Right atrium auricular region (tissue), 2 donors: ENCODE measurements at regions not wholly inside any gene's neighbourhood (a gene's known extent, or its start where the extent isn't known, plus 50 kb on each side); places are given as distances from the start of the nearest gene placed in this dataset.

Experiments
- DNase-seq: peaks from one replicate; pipeline ENCODE4 v3.0.0-alpha.2; 2019; ENCODE audit warnings: low spot score
- H3K27ac ChIP-seq, 2 donors: fragments of 200-600 bp; sonication (generic); 1 replicate in 1 of 2; 2 replicates in 1 of 2; pipeline ENCODE4 v1.5.1; 2016 to 2019
- H3K27me3 ChIP-seq, 2 donors: fragments of 200-600 bp; sonication (generic); one replicate each; pipeline versions ENCODE4 v1.5.1 to v1.6.0; 2017 to 2019
- H3K36me3 ChIP-seq: fragments of 200-600 bp; sonication (generic); one replicate; pipeline ENCODE4 v1.5.1; 2016
- H3K4me1 ChIP-seq, 2 donors: fragments of 200-600 bp; sonication (generic); one replicate each; pipeline versions ENCODE4 v1.5.1 to v1.6.0; 2017 to 2019
- H3K4me3 ChIP-seq, 2 donors: fragments of 200-600 bp; sonication (generic); 1 replicate in 1 of 2; 2 replicates in 1 of 2; pipeline ENCODE4 v1.5.1; 2017 to 2019; ENCODE audit warnings: mild to moderate bottlenecking in 1 of 2, moderate library complexity in 1 of 2
- H3K9me3 ChIP-seq, 2 donors: fragments of 200-600 bp; sonication (generic); one replicate each; pipeline ENCODE4 v1.5.1; 2019
- CTCF ChIP-seq, 2 donors: fragments of 200-600 bp; sonication (generic); IDR thresholded peaks; one replicate each; pipeline ENCODE4 v1.5.1; 2019; ENCODE audit warnings: antibody characterized with exemption in 2 of 2

DNA sequence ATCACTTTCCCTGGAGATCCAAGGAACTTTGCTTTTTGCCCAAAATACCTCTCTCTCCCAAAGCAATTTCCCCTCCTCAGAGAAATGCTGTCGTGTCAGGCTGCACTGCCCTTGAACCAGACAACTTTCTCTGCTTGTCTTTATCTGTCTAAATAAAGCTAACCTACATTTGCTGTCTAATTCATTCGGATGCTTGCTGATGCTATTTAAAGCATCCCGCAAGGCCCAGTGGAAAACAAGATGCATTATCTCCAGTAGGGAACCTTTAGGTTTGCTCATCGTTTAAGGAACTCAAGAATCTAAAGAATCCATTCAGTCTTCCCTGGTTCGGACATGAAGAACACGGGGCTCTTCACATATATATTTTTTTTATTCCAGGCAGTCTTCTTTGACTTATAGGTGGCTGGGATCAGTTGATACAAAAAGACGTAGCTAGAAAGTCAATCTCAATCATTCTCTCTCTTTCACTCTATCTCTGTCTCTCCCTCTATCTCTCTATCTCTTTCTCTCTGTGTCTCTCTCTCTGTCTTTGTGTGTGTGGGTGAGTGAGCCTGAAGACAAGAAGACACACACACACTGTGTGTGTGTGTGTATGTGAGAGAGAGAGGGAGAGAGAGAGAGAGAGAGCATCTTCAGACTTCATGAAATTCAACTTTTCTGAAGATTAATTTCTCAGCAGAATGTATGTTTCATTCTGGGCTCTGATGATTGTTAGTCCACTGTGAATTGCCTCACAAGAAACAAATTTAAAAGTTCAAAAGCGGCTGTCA, 92.8 kb upstream of the MKLN1 start:
- TF ChIP-seq CTCF (IDR thresholded peaks at IDR 0.05) = no peak
- H3K4me3 ChIP-seq = no peak overlapping the region
- H3K36me3 ChIP-seq = no peaks in the 10 kb centered on the region
- DNase-seq = no peak
- peak overlapping the region; percentile 24 to 74 for H3K27ac ChIP-seq
- H3K4me1 ChIP-seq = peaks cover 0 to 26% of the 10 kb centered on the region in 2 donors
- H3K9me3 ChIP-seq = no peaks in the 10 kb centered on the region
- no peaks in the 10 kb centered on the region for H3K27me3 ChIP-seq

- Histone ChIP-seq H3K4me1 (peaks cover 0 to 26% of the 10 kb centered on the region in 2 donors), H3K27ac (peak overlapping the region; percentile 24 to 74), H3K9me3 (no peaks in the 10 kb centered on the region), H3K27me3 (no peaks in the 10 kb centered on the region), H3K36me3 (no peaks in the 10 kb centered on the region), H3K4me3 (no peak overlapping the region)
- peak; percentile 77 for DNase-seq
- no peak for TF ChIP-seq CTCF (IDR thresholded peaks at IDR 0.05)
Measured at GRCh38 chr7:131235489-131236317, 92.0 kb upstream of the MKLN1 start.

DNA sequence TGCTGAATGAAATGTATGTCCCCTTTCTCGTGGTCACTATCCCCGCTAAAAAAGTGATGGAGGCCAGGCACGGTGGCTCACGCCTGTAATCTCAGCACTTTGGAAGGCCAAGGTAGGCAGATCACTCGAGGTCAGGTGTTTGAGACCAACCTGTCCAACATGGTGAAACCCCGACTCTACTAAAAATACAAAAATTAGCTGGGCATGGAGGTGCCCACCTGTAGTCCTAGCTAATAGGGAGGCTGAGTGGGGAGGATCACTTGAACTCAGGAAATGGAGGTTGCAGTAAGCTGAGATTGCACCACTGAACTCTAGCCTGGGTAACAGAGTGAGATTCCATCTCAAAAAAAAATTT, 91.4 kb upstream of the MKLN1 start:
- no peak for DNase-seq
- Histone ChIP-seq H3K36me3 (no peaks in the 10 kb centered on the region), H3K27ac (no peak overlapping the region), H3K27me3 (no peaks in the 10 kb centered on the region), H3K4me1 (peaks cover 0 to 26% of the 10 kb centered on the region in 2 donors), H3K4me3 (no peak overlapping the region), H3K9me3 (no peaks in the 10 kb centered on the region)
- no peak for TF ChIP-seq CTCF (IDR thresholded peaks at IDR 0.05)

DNA sequence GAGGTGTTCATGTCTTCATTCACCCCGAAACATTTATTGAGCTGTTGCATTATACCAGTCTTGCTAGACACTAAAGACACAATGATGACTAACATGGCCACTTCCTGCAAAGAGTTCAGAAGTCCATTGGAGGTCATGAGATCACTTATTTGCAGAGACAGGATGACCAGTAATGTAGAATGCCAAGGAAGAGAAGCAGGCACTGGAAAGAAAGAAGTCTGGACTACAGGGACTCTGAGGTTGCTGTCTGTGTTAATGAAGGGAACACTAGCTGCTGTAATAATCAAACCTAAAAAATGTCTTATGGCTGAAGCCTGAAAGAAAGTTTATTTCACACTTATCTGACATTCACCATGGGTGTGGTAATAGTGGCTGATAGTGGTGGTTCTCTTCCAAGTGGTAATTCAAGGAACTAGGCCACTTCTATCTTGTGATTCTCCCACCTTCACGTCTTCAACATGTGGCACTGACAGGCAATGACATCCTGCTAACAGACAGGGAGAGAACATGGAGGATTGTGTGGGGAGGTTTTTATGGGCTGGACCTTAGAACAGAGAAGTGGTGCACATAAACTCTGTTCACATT, 89.2 kb upstream of the MKLN1 start:
- Histone ChIP-seq H3K27ac (no peak overlapping the region), H3K36me3 (no peaks in the 10 kb centered on the region), H3K4me3 (no peak overlapping the region), H3K9me3 (no peaks in the 10 kb centered on the region), H3K4me1 (peaks cover 0 to 26% of the 10 kb centered on the region in 2 donors), H3K27me3 (no peaks in the 10 kb centered on the region)
- DNase-seq = no peak
- no peak for TF ChIP-seq CTCF (IDR thresholded peaks at IDR 0.05)

DNA sequence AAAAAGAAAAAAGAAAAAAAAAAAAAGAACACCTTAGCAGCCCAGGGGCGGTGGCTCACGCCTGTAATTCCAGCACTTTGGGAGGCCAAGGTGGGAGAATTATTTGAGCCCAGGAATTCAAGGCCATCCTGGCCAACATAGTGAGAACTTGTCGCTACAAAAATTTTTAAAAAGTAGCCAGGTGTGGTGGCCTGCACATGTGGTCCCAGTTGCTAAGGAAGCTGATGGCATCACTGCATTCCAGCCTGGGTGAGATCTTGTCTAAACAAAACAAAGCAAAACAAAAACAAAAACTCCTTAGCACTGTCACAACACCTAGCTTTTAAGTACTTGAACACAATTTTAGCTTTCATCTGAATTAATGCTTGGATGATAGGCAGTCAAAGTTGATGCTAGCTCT, 86.3 kb upstream of the MKLN1 start:
- Histone ChIP-seq H3K4me3 (no peak overlapping the region), H3K27me3 (no peaks in the 10 kb centered on the region), H3K36me3 (no peaks in the 10 kb centered on the region), H3K9me3 (no peaks in the 10 kb centered on the region), H3K27ac (no peak overlapping the region), H3K4me1 (peaks cover 0 to 7% of the 10 kb centered on the region in 2 donors)
- DNase-seq = no peak
- TF ChIP-seq CTCF (IDR thresholded peaks at IDR 0.05) = no peak
